HepG2 (cell line): ENCODE measurements at regions not wholly inside any gene's neighbourhood (a gene's known extent, or its start where the extent isn't known, plus 50 kb on each side); places are given as distances from the start of the nearest gene placed in this dataset.

Experiments
- ATAC-seq: fragments of 200-7000 bp; cut with Tn5 transposase; 3 replicates; pipeline ENCODE4 v1.9.1; 2020; ENCODE audit warnings: mild to moderate bottlenecking, moderate library complexity
- BruUV-seq: library from RNA; stranded (reverse); fragments of 400-500 nt; replicated peaks from 2 replicates; lab custom pipeline; 2021; lab: Mats Ljungman, UMichigan
- CTCF ChIA-PET: fragments of 300-600 bp; formaldehyde crosslinking; extraction: SDS; loops from one replicate; lab custom pipeline; 2021; ENCODE audit warnings: low total read pairs, inconsistent platforms, low intra/inter-chr PET ratio; lab: Yijun Ruan, JAX
- POLR2A ChIA-PET: fragments of 350-600 bp; sonication (Branson Sonifier 250); formaldehyde crosslinking; loops from one replicate; lab custom pipeline; 2020; ENCODE audit warnings: antibody characterized with exemption, inconsistent platforms; lab: Yijun Ruan, JAX
- DNase-seq: peaks from one replicate; pipeline ENCODE4 v3.0.0-alpha.2; 2015; ENCODE audit warnings: low spot score
- FAIRE-seq: peaks from 3 replicates; lab custom pipeline; 2011; peaks lifted over from hg19 to GRCh38; lab: Jason Lieb, UNC
- H2AFZ ChIP-seq: one replicate; pipeline ENCODE4 v1.6.1; 2011; ENCODE audit warnings: low read length, inconsistent platforms
- H3K27ac ChIP-seq: fragments of 300-600 bp; 3 replicates; pipeline ENCODE4 v1.8.0; 2011; ENCODE audit warnings: mixed run types, mild to moderate bottlenecking, mixed read lengths, low read length, inconsistent platforms; ENCODE audit not compliant: insufficient read depth; ENCODE audit errors: extremely low read length
- H3K27me3 ChIP-seq, 2 experiments: fragments of 200-600 bp in 1 of 2; 2 replicates in 1 of 2; 3 replicates in 1 of 2; pipeline versions ENCODE4 v1.6.0 to v1.8.0; 2011; ENCODE audit warnings: low read length in 2 of 2, mild to moderate bottlenecking in 2 of 2, moderate library complexity in 2 of 2, inconsistent platforms in 1 of 2; ENCODE audit not compliant: insufficient read depth in 2 of 2, control insufficient read depth in 1 of 2
- H3K36me3 ChIP-seq, 2 experiments: fragments of 200-600 bp in 1 of 2; replicated peaks in 1 of 2; 2 replicates in 1 of 2; 3 replicates in 1 of 2; pipeline versions ENCODE4 v1.5.1 to v1.8.0; 2011; ENCODE audit warnings: low read length in 2 of 2, inconsistent platforms in 1 of 2; ENCODE audit not compliant: insufficient read depth in 2 of 2, control insufficient read depth in 1 of 2
- H3K4me1 ChIP-seq: 2 replicates; pipeline ENCODE4 v1.5.1; 2012; ENCODE audit warnings: low read length, inconsistent platforms; ENCODE audit not compliant: insufficient read depth
- H3K4me2 ChIP-seq: 2 replicates; pipeline ENCODE4 v1.6.0; 2011; ENCODE audit warnings: low read depth, low read length, inconsistent platforms
- H3K4me3 ChIP-seq, 3 experiments: fragments of 200-600 bp in 1 of 3; sonication (generic), shearing (Covaris generic) in 1 of 3; replicated peaks in 1 of 3; 2 replicates each; pipeline ENCODE4 v1.5.1; 2011 to 2016; ENCODE audit warnings: low read length in 3 of 3, inconsistent platforms in 2 of 3, low read depth in 2 of 3, mild to moderate bottlenecking in 2 of 3, control low read depth in 1 of 3, mixed read lengths in 1 of 3; ENCODE audit not compliant: insufficient read depth in 1 of 3
- H3K79me2 ChIP-seq: one replicate; pipeline ENCODE4 v1.6.1; 2011; ENCODE audit warnings: low read length, inconsistent platforms; ENCODE audit not compliant: insufficient read depth
- H3K9ac ChIP-seq: 2 replicates; pipeline ENCODE4 v1.6.0; 2011; ENCODE audit warnings: mild to moderate bottlenecking, low read depth, low read length, inconsistent platforms; ENCODE audit not compliant: insufficient read depth
- H3K9me3 ChIP-seq: 2 replicates; pipeline ENCODE4 v1.5.1; 2012; ENCODE audit warnings: mild to moderate bottlenecking, low read length
- H4K20me1 ChIP-seq: 2 replicates; pipeline ENCODE4 v1.6.0; 2011; ENCODE audit warnings: inconsistent platforms, mild to moderate bottlenecking, low read length, moderate library complexity; ENCODE audit not compliant: insufficient read depth
- HNRNPH1 ChIP-seq: fragments of 200-400 bp; formaldehyde crosslinking; optimal IDR thresholded peaks from 2 replicates; pipeline ENCODE3; 2017; ENCODE audit warnings: mild to moderate bottlenecking, low read depth, low read length
- RAD51 ChIP-seq: fragments of 450-650 bp; IDR thresholded peaks from 2 replicates; pipeline ENCODE4 v1.6.1; 2016; ENCODE audit warnings: borderline replicate concordance
- in situ Hi-C: cut with HindIII; loops from 2 replicates; pipeline ENCODE4 v1.10.0; 2017; ENCODE audit warnings: low pct_unique_long_range_greater_than_20kb; ENCODE audit not compliant: extremely low pct_ligation_motif_present
- intact Hi-C: fragments of 100-400 bp; cut with micrococcal nuclease; formaldehyde crosslinking; loops from one replicate; pipeline ENCODE4 v1.10.0; 2022; ENCODE audit not compliant: unreplicated experiment
- TF ChIP-seq, protein P1 (sequence below): sonication (generic); formaldehyde crosslinking; IDR thresholded peaks from 2 replicates; pipeline ENCODE4 v1.4.0; 2020; ENCODE audit warnings: missing genetic modification reagents
- TF ChIP-seq, protein P2 (sequence below): sonication (generic); formaldehyde crosslinking; IDR thresholded peaks from 2 replicates; pipeline ENCODE4 v1.5.0; 2020; ENCODE audit warnings: missing genetic modification reagents, mild to moderate bottlenecking, borderline replicate concordance
- TF ChIP-seq, protein P3 (sequence below): sonication (generic); formaldehyde crosslinking; IDR thresholded peaks from 2 replicates; pipeline ENCODE4 v1.8.0; 2022; ENCODE audit warnings: missing genetic modification reagents, mild to moderate bottlenecking, borderline replicate concordance

DNA sequence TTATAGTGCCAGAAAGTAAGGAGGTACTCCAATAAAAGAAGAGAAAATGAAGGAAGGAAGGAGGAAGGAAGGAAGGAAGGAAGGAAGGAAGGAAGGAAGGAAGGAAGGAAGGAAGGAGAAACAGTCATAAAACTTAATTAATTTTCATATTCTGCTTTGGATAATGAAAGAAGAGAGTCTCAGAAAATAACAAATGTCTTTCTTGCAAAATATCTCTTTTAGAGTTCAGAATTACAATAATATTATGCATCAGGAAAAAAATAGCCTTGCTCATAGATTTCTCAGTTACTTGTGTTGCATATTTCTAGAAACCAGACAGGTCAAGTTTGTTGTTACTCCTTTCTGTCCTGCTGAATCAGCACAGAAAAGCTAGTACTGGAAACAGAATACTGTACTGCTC is 130.1 kb upstream of the DKK2 start:
- no peak for TF ChIP-seq HNRNPH1
- TF ChIP-seq, protein P1, sequence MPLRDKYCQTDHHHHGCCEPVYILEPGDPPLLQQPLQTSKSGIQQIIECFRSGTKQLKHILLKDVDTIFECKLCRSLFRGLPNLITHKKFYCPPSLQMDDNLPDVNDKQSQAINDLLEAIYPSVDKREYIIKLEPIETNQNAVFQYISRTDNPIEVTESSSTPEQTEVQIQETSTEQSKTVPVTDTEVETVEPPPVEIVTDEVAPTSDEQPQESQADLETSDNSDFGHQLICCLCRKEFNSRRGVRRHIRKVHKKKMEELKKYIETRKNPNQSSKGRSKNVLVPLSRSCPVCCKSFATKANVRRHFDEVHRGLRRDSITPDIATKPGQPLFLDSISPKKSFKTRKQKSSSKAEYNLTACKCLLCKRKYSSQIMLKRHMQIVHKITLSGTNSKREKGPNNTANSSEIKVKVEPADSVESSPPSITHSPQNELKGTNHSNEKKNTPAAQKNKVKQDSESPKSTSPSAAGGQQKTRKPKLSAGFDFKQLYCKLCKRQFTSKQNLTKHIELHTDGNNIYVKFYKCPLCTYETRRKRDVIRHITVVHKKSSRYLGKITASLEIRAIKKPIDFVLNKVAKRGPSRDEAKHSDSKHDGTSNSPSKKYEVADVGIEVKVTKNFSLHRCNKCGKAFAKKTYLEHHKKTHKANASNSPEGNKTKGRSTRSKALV (CRISPR knock-in tag) = no peak
- TF ChIP-seq, protein P2, sequence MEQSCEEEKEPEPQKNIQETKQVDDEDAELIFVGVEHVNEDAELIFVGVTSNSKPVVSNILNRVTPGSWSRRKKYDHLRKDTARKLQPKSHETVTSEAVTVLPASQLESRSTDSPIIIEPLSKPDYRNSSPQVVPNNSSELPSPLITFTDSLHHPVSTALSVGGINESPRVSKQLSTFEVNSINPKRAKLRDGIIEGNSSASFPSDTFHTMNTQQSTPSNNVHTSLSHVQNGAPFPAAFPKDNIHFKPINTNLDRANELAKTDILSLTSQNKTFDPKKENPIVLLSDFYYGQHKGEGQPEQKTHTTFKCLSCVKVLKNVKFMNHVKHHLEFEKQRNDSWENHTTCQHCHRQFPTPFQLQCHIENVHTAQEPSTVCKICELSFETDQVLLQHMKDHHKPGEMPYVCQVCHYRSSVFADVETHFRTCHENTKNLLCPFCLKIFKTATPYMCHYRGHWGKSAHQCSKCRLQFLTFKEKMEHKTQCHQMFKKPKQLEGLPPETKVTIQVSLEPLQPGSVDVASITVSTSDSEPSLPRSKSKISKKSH = no peak
- TF ChIP-seq, protein P3, sequence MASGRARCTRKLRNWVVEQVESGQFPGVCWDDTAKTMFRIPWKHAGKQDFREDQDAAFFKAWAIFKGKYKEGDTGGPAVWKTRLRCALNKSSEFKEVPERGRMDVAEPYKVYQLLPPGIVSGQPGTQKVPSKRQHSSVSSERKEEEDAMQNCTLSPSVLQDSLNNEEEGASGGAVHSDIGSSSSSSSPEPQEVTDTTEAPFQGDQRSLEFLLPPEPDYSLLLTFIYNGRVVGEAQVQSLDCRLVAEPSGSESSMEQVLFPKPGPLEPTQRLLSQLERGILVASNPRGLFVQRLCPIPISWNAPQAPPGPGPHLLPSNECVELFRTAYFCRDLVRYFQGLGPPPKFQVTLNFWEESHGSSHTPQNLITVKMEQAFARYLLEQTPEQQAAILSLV (CRISPR knock-in tag) = no peak
- no peak for TF ChIP-seq RAD51
- in situ Hi-C loops = no loop called here

More for the DNA sequence above, 130.1 kb upstream of the DKK2 start:
- peaks cover 9% of the 10 kb centered on the region for H3K9me3 ChIP-seq
- no peak overlapping the region for H3K4me2 ChIP-seq
- intact Hi-C loops = no loop called here
- H2AFZ ChIP-seq = no peak overlapping the region
- H4K20me1 ChIP-seq = no peaks in the 10 kb centered on the region
- ATAC-seq = no peak
- ChIA-PET CTCF (no interaction called here), POLR2A (no interaction called here)
- no peak for DNase-seq
- no TSS peak for BruUV-seq
- H3K27me3 ChIP-seq = no peaks in the 10 kb centered on the region
- no peaks in the 10 kb centered on the region for H3K79me2 ChIP-seq
- no peak for FAIRE-seq
- no peak overlapping the region for H3K9ac ChIP-seq
- H3K4me1 ChIP-seq = no peaks in the 10 kb centered on the region
- no peak overlapping the region for H3K4me3 ChIP-seq
- no peaks in the 10 kb centered on the region for H3K36me3 ChIP-seq
- H3K27ac ChIP-seq = no peak overlapping the region
